Common myeloid progenitor, CD34-positive (primary cell): ENCODE measurements at regions not wholly inside any gene's neighbourhood (a gene's known extent, or its start where the extent isn't known, plus 50 kb on each side); places are given as distances from the start of the nearest gene placed in this dataset.

ENCODE experiments used
- CTCF ChIA-PET: fragments of 350-600 bp; sonication (Branson Sonifier 250); formaldehyde crosslinking; loops from one replicate; lab custom pipeline; 2021; ENCODE audit warnings: antibody characterized with exemption; lab: Charles Lee
- POLR2A ChIA-PET: fragments of 350-600 bp; sonication (Branson Sonifier 250); formaldehyde crosslinking; loops from one replicate; lab custom pipeline; 2021; ENCODE audit warnings: antibody characterized with exemption; lab: Charles Lee
- DNase-seq, 3 donors: peaks; one replicate each; pipeline versions ENCODE4 v3.0.0 to v3.0.0-alpha.2; 2013
- H3K27ac ChIP-seq, 2 experiments: 1 replicate in 1 of 2; 2 replicates in 1 of 2; pipeline ENCODE4 v1.7.0; 2013; ENCODE audit warnings: inconsistent platforms in 2 of 2, low read length in 2 of 2, mild to moderate bottlenecking in 2 of 2, low read depth in 1 of 2, moderate library complexity in 1 of 2; ENCODE audit not compliant: severe bottlenecking in 2 of 2, insufficient read depth in 1 of 2, poor library complexity in 1 of 2
- H3K27me3 ChIP-seq, 5 experiments: replicated peaks in 2 of 5; 1 replicate in 3 of 5; 2 replicates in 2 of 5; pipeline versions ENCODE4 v1.6.1 to v1.7.0; 2013; ENCODE audit warnings: low read length in 4 of 5, mild to moderate bottlenecking in 2 of 5, moderate library complexity in 2 of 5, inconsistent platforms in 1 of 5; ENCODE audit not compliant: insufficient read depth in 5 of 5, control insufficient read depth in 4 of 5
- H3K36me3 ChIP-seq, 4 experiments: 1 replicate in 2 of 4; 2 replicates in 2 of 4; pipeline versions ENCODE4 v1.6.1 to v1.7.0; 2013; ENCODE audit warnings: low read length in 3 of 4, control low read depth in 1 of 4, mild to moderate bottlenecking in 1 of 4; ENCODE audit not compliant: control insufficient read depth in 4 of 4, insufficient read depth in 4 of 4
- H3K4me1 ChIP-seq, 4 experiments: 1 replicate in 3 of 4; 2 replicates in 1 of 4; pipeline versions ENCODE4 v1.6.1 to v1.7.1; 2013; ENCODE audit warnings: low read length in 3 of 4, mild to moderate bottlenecking in 3 of 4, control low read depth in 1 of 4, inconsistent platforms in 1 of 4, moderate library complexity in 1 of 4; ENCODE audit not compliant: control insufficient read depth in 4 of 4, insufficient read depth in 4 of 4; ENCODE audit errors: control extremely low read depth in 1 of 4
- H3K4me3 ChIP-seq, 7 experiments: 1 replicate in 4 of 7; 2 replicates in 3 of 7; pipeline versions ENCODE4 v1.5.1 to v1.7.0; 2013; ENCODE audit warnings: mild to moderate bottlenecking in 7 of 7, low read length in 6 of 7, moderate library complexity in 6 of 7, inconsistent platforms in 2 of 7, low read depth in 2 of 7, control low read depth in 1 of 7; ENCODE audit not compliant: insufficient read depth in 4 of 7, control insufficient read depth in 1 of 7; ENCODE audit errors: extremely low read depth in 1 of 7
- H3K9me3 ChIP-seq, 5 experiments: 1 replicate in 4 of 5; 2 replicates in 1 of 5; pipeline versions ENCODE4 v1.6.1 to v1.7.1; 2013; ENCODE audit warnings: low read length in 4 of 5, mild to moderate bottlenecking in 2 of 5, inconsistent platforms in 1 of 5, low read depth in 1 of 5, moderate library complexity in 1 of 5; ENCODE audit not compliant: control insufficient read depth in 4 of 5, insufficient read depth in 2 of 5; ENCODE audit errors: control extremely low read depth in 1 of 5
- WGBS: methylation state at CpG from one replicate; pipeline ENCODE4 v1.1.5; 2013; ENCODE audit not compliant: insufficient coverage; 5-methylcytosine and 5-hydroxymethylcytosine counted together

GRCh38 chr18:25597476-25597875 is 245.5 kb upstream of the ZNF521 start:
- no peaks in the 10 kb centered on the region for H3K27me3 ChIP-seq
- no peaks in the 10 kb centered on the region for H3K9me3 ChIP-seq
- DNase-seq: no peak
- H3K4me1 ChIP-seq: no peaks in the 10 kb centered on the region
- no peak overlapping the region for H3K4me3 ChIP-seq
- no peak overlapping the region for H3K27ac ChIP-seq
- POLR2A ChIA-PET: no interaction called here
- H3K36me3 ChIP-seq: no peaks in the 10 kb centered on the region
- WGBS: 97% methylated on average over 9 of the region's 9 CpGs
- CTCF ChIA-PET: no interaction called here

GRCh38 chr18:25595274-25596060 is 243.5 kb upstream of the ZNF521 start:
- DNase-seq: no peak
- H3K4me3 ChIP-seq: no peak overlapping the region
- ChIA-PET POLR2A (no interaction called here), CTCF (no interaction called here)
- no peaks in the 10 kb centered on the region for H3K36me3 ChIP-seq
- no peaks in the 10 kb centered on the region for H3K9me3 ChIP-seq
- 100% methylated on average over 3 of the region's 7 CpGs for WGBS
- H3K27ac ChIP-seq: no peak overlapping the region
- H3K27me3 ChIP-seq: no peaks in the 10 kb centered on the region
- no peaks in the 10 kb centered on the region for H3K4me1 ChIP-seq

GRCh38 chr18:25594351-25594750 is 242.4 kb upstream of the ZNF521 start:
- no peaks in the 10 kb centered on the region for H3K9me3 ChIP-seq
- DNase-seq: no peak
- 83% methylated on average over 1 of the region's 1 CpG for WGBS
- H3K4me1 ChIP-seq: no peaks in the 10 kb centered on the region
- no peak overlapping the region for H3K27ac ChIP-seq
- H3K27me3 ChIP-seq: no peaks in the 10 kb centered on the region
- no peak overlapping the region for H3K4me3 ChIP-seq
- ChIA-PET CTCF (no interaction called here), POLR2A (no interaction called here)
- H3K36me3 ChIP-seq: no peaks in the 10 kb centered on the region

GRCh38 chr18:25592804-25593360 is 240.9 kb upstream of the ZNF521 start:
- Histone ChIP-seq H3K27ac (no peak overlapping the region), H3K27me3 (no peaks in the 10 kb centered on the region), H3K4me1 (no peaks in the 10 kb centered on the region), H3K9me3 (peaks cover 0 to 10% (median 0%) of the 10 kb centered on the region in 5 experiments), H3K4me3 (no peak overlapping the region), H3K36me3 (no peaks in the 10 kb centered on the region)
- DNase-seq: no peak
- 100% methylated on average over 1 of the region's 2 CpGs for WGBS
- POLR2A ChIA-PET: no interaction called here
- CTCF ChIA-PET: no interaction called here

- ChIA-PET CTCF (no interaction called here), POLR2A (no interaction called here)
- H3K4me1 ChIP-seq: no peaks in the 10 kb centered on the region
- no peak for DNase-seq
- H3K36me3 ChIP-seq: no peaks in the 10 kb centered on the region
- no peak overlapping the region for H3K4me3 ChIP-seq
- no peaks in the 10 kb centered on the region for H3K27me3 ChIP-seq
- peaks cover 0 to 14% (median 0%) of the 10 kb centered on the region in 5 experiments for H3K9me3 ChIP-seq
- 100% methylated on average over 1 of the region's 8 CpGs for WGBS
- no peak overlapping the region for H3K27ac ChIP-seq
Observed at GRCh38 chr18:25590456-25590855, 238.5 kb upstream of the ZNF521 start.

GRCh38 chr18:25587545-25587944 is 235.6 kb upstream of the ZNF521 start:
- Histone ChIP-seq H3K36me3 (no peaks in the 10 kb centered on the region), H3K4me1 (no peaks in the 10 kb centered on the region), H3K27ac (no peak overlapping the region), H3K9me3 (peaks cover 0 to 14% (median 0%) of the 10 kb centered on the region in 5 experiments), H3K27me3 (no peaks in the 10 kb centered on the region), H3K4me3 (no peak overlapping the region)
- ChIA-PET CTCF (no interaction called here), POLR2A (no interaction called here)
- DNase-seq: peak in 2 of 3 donors; percentile 31 to 47
- WGBS: 100% methylated on average over 1 of the region's 5 CpGs

- DNase-seq: no peak
- no peaks in the 10 kb centered on the region for H3K4me1 ChIP-seq
- ChIA-PET POLR2A (interaction anchor here (0.6 kb wide), 1 partner anchor 58 kb away, joined by 3 read pairs; no protein-coding TSS in a partner anchor), CTCF (no interaction called here)
- no peak overlapping the region for H3K27ac ChIP-seq
- WGBS: 100% methylated on average over 3 of the region's 5 CpGs
- no peaks in the 10 kb centered on the region for H3K27me3 ChIP-seq
- H3K36me3 ChIP-seq: no peaks in the 10 kb centered on the region
- peaks cover 0 to 2% (median 0%) of the 10 kb centered on the region in 5 experiments for H3K9me3 ChIP-seq
- no peak overlapping the region for H3K4me3 ChIP-seq
Observed at GRCh38 chr18:25568986-25569385, 217.0 kb upstream of the ZNF521 start.
